ENCODE measurements at regions not wholly inside any gene's neighbourhood (a gene's known extent, or its start where the extent isn't known, plus 50 kb on each side); places are given as distances from the start of the nearest gene placed in this dataset.
"Not testable (repeated sequence)": the region's sequence is repeated elsewhere in the genome, so short reads cannot be mapped to it uniquely, and the experiment has no call there.

- TF ChIP-seq, protein P1, sequence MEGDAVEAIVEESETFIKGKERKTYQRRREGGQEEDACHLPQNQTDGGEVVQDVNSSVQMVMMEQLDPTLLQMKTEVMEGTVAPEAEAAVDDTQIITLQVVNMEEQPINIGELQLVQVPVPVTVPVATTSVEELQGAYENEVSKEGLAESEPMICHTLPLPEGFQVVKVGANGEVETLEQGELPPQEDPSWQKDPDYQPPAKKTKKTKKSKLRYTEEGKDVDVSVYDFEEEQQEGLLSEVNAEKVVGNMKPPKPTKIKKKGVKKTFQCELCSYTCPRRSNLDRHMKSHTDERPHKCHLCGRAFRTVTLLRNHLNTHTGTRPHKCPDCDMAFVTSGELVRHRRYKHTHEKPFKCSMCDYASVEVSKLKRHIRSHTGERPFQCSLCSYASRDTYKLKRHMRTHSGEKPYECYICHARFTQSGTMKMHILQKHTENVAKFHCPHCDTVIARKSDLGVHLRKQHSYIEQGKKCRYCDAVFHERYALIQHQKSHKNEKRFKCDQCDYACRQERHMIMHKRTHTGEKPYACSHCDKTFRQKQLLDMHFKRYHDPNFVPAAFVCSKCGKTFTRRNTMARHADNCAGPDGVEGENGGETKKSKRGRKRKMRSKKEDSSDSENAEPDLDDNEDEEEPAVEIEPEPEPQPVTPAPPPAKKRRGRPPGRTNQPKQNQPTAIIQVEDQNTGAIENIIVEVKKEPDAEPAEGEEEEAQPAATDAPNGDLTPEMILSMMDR (IDR thresholded peaks at IDR 0.05; ENCODE audit: insufficient read depth, low read length, poor library complexity, severe bottlenecking): no peak
- DNase-seq (ENCODE audit: extremely low read depth, insufficient read length): no peak
- Histone ChIP-seq H3K27me3 (replicated peaks; ENCODE audit: control insufficient read depth, insufficient read depth, low read length) (no peaks in the 10 kb centered on the region), H3K4me3 (replicated peaks; ENCODE audit: low read depth, low read length) (no peak overlapping the region), H3K36me3 (ENCODE audit: control insufficient read depth, insufficient read depth, low read length) (no peaks in the 10 kb centered on the region)
Measured at GRCh38 chr18:75966431-75966830, 528.6 kb downstream of the ZNF516 start.

- TF ChIP-seq, protein P1 (IDR thresholded peaks at IDR 0.05; ENCODE audit: insufficient read depth, low read length, poor library complexity, severe bottlenecking): no peak
- Histone ChIP-seq H3K4me3 (replicated peaks; ENCODE audit: low read depth, low read length) (no peak overlapping the region), H3K27me3 (replicated peaks; ENCODE audit: control insufficient read depth, insufficient read depth, low read length) (no peaks in the 10 kb centered on the region), H3K36me3 (ENCODE audit: control insufficient read depth, insufficient read depth, low read length) (no peaks in the 10 kb centered on the region)
- DNase-seq (ENCODE audit: extremely low read depth, insufficient read length): no peak
Measured at GRCh38 chr18:75962036-75962572, 532.9 kb downstream of the ZNF516 start.

DNA sequence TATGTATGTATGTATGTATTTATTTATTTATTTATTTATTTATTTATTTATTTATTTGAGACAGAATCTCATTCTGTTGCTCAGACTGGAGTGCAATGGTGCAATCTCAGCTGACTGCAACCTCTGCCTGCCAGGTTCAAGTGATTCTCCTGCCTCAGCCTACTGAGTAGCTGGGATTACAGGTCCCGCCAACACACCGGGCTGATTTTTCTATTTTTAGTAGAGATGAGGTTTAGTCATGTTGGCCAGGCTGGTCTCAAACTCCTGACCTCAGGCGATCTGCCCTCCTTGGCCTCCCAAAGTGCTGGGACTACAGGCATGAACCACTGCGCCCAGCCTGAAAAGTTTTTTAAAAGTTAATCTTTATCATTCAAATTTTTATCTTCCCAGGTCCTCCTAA, 532.9 kb upstream of the SMIM21 start:
- not testable (repeated sequence) for H3K4me3 ChIP-seq (replicated peaks; ENCODE audit: low read depth, low read length); DNase-seq (ENCODE audit: extremely low read depth, insufficient read length); H3K36me3 ChIP-seq (ENCODE audit: control insufficient read depth, insufficient read depth, low read length)

GRCh38 chr18:75959150-75959549, 531.6 kb upstream of the SMIM21 start:
- TF ChIP-seq, protein P1 (IDR thresholded peaks at IDR 0.05; ENCODE audit: insufficient read depth, low read length, poor library complexity, severe bottlenecking): no peak
- H3K4me3 ChIP-seq (replicated peaks; ENCODE audit: low read depth, low read length): no peak overlapping the region
- H3K36me3 ChIP-seq (ENCODE audit: control insufficient read depth, insufficient read depth, low read length): no peaks in the 10 kb centered on the region
- DNase-seq (ENCODE audit: extremely low read depth, insufficient read length): no peak
- no peaks in the 10 kb centered on the region for H3K27me3 ChIP-seq (replicated peaks; ENCODE audit: control insufficient read depth, insufficient read depth, low read length)

More for the DNA sequence above, 532.9 kb upstream of the SMIM21 start:
- not testable (repeated sequence) for H3K27me3 ChIP-seq (replicated peaks; ENCODE audit: control insufficient read depth, insufficient read depth, low read length)

DNA sequence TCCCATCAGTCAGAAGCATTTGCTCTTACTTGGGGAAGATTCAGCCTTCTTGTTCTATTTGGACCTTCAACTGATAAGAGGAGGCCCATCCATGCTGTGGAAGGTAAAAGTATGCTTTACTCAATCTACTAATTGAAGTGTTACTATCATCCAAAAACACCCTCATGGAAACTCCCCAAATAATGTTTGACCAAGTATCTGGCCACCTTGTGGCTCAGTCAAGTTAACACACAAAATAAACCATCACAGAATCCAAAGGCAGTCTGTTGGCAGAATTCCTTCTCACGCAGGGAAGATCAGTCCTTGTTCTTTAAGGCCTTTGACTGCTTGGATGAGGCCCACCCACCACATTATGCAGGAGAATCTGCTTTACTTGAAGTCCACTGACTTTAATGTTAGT, 531.2 kb upstream of the SMIM21 start:
- no peak for DNase-seq (ENCODE audit: extremely low read depth, insufficient read length)

DNA sequence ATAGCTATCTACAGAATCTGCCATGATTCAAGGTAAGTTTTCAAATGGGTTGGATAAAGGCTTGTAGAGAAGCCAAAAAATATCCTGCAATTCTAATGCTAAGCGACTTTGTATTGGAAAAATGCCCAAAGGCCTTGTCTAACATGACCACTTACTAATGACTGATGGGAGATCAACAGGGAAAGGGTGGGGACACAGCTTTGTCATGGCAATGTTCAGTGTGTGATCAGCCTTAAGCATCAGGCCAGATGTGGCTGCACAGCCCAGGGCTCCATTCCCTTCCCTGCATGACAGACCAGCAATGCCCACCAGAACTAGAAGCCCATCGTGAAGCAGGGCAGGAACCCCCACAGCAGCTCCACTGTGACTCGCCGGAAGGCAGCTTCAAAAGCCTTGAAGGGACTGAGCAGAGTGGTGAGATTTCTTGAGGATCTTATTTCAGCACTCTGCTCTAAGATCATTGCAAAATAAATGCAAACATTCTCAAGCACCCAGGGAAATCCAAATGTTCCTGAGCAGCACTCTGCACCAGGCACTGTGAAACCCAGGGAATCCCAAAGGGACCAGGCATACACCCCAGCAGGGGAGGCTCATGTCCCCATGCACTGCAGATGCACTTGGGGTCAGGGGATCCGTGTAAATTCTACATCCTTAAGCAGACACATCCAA, 517.9 kb upstream of the SMIM21 start:
- Histone ChIP-seq H3K36me3 (ENCODE audit: control insufficient read depth, insufficient read depth, low read length) (no peaks in the 10 kb centered on the region), H3K27me3 (replicated peaks; ENCODE audit: control insufficient read depth, insufficient read depth, low read length) (no peaks in the 10 kb centered on the region), H3K4me3 (replicated peaks; ENCODE audit: low read depth, low read length) (no peak overlapping the region)
- no peak for DNase-seq (ENCODE audit: extremely low read depth, insufficient read length)
- TF ChIP-seq, protein P1 (IDR thresholded peaks at IDR 0.05; ENCODE audit: insufficient read depth, low read length, poor library complexity, severe bottlenecking): no peak

More for the DNA sequence above, 531.2 kb upstream of the SMIM21 start:
- no peaks in the 10 kb centered on the region for H3K27me3 ChIP-seq (replicated peaks; ENCODE audit: control insufficient read depth, insufficient read depth, low read length)
- no peak overlapping the region for H3K4me3 ChIP-seq (replicated peaks; ENCODE audit: low read depth, low read length)
- TF ChIP-seq, protein P1 (IDR thresholded peaks at IDR 0.05; ENCODE audit: insufficient read depth, low read length, poor library complexity, severe bottlenecking): peak; percentile 3
- H3K36me3 ChIP-seq (ENCODE audit: control insufficient read depth, insufficient read depth, low read length): no peaks in the 10 kb centered on the region
